HG03175 (cell line): ENCODE measurements at regions not wholly inside any gene's neighbourhood (a gene's known extent, or its start where the extent isn't known, plus 50 kb on each side); places are given as distances from the start of the nearest gene placed in this dataset.
"Not testable (repeated sequence)": the region's sequence is repeated elsewhere in the genome, so short reads cannot be mapped to it uniquely, and the experiment has no call there.

Experiments
- ATAC-seq: cut with Tn5 transposase; IDR thresholded peaks from one replicate; pipeline ENCODE4 v1.9.1; 2021; ENCODE audit warnings: mild to moderate bottlenecking, moderate library complexity; ENCODE audit not compliant: unreplicated experiment

DNA sequence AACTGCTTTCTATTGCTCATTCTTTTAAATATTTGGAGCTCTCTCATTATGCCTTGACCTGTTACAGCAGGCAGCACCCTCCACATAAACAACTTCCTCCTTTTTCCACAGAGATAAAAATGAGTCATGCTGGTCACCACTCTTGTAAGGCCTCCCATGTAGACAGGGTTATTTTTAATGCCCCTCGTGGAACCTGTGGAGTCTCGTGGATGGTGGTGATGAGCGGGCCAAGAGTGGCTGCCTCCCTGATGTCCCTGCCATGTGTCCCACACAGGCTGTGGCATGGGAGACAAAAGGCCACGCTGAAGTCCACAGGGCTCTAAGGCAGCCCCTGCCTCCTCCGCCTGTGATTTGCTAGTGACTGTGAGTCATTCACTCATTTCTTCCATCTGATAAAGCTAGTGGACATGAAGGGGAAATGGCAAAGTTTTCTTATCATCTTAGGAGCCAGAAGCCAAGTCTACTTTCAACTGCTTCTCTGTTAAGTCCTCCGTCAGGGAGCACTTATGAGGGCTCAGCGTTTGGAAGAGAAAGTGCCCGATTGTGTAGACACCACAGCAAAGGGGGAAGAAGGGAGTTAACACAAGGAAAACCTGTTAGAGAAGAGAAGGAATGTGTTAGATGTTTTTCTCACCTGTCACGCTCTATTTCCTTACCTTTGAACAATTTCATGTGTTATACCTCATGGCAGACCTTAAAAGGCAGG lies 121.6 kb upstream of the FAT1 start:
- ATAC-seq: no peak

DNA sequence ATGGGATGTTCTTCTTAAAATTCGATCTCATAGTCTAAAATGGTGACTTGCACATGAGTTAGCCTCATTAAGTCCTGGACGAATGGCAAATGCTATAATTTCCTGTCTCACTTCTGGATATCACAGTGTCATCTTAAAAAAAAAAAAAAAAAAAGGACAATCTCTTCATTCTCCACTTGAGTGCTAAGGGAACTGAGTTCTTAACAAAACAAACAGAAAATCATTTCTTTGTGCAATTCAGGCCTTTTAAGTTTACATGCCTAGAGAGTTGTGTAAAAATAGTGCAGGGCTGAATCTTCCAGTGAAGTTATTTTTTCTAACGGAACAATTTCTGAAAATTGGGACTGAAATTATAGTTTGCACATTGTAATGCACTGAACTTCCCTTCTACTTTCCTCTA lies 122.8 kb upstream of the FAT1 start:
- no peak for ATAC-seq

DNA sequence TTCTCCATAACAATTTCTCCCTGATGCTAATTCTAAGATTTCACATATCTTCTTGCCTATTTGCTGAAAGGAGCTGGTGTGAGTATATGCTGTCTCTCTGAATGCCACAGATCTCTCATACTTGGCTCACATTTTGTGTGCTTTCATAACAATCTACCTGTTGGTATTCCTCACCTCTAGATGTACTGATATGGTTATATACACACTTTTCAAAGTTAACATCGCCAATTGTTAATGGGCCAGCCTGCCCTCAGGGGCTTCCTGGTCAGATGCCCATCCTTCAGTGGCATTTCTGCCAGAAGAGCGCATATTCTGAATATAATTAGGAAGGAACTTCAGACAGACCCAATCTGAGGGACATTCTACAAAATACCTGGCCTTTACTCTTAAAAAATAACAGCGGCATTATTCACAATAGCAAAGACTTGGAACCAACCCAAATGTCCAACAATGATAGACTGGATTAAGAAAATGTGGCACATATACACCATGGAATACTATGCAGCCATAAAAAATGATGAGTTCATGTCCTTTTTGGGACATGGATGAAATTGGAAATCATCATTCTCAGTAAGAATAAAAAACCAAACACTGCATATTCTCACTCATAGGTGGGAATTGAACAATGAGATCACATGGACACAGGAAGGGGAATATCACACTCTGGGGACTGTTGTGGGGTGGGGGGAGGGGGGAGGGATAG lies 123.9 kb upstream of the FAT1 start:
- ATAC-seq: not testable (repeated sequence)

DNA sequence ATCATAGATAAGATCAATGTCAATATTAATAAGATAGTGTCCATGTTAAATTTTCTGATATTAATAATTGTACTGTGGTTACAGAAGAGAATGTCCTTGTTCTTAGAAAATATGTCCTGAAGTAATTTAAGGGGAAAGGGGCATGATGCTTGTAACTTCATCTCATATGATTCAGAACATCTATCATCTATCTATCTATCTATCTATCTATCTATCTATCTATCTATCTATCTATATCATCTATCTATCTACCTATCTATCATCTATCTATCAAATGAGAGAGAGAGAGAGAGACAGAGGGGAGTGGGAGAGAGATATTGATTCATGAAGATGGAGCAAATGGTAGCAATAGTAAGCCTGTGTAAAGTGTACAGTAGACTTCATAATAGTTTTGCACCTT lies 124.8 kb upstream of the FAT1 start:
- no peak for ATAC-seq

DNA sequence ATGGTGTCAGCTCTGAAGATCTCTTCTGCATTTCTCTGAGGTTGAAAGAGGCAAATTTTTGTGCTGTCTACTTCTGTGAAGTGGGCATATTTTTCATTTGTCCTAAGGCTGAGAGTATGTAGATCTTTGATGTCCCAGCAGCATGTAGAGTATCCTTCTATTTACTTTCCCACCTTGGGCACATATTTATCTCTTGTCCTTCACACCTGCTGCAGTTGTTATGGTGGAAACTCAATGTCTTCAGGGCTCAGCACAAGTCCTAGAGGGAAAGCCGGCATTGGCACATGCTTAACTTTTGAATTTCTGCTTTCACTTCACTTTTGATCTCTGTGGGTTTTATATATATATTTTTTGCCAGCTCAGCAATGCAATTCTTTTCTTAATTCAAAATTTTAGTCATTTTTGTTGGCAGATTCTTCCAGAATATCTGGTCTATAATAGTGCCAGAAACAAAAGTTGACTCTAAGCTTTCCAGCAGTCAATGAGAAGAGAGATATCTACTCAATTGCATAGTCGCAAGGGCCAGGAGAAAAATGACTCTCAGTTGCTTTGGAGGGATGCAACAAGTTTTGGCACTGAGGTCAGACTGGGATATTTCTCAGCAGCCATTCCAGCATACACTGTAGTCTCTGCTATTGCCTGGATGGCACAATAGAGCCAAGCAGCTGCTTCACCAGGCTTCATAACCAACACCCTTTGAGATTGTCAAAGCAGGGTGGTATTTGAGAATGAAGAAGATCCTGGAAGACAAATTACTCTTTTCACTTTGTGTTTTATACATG lies 127.8 kb upstream of the FAT1 start:
- no peak for ATAC-seq

DNA sequence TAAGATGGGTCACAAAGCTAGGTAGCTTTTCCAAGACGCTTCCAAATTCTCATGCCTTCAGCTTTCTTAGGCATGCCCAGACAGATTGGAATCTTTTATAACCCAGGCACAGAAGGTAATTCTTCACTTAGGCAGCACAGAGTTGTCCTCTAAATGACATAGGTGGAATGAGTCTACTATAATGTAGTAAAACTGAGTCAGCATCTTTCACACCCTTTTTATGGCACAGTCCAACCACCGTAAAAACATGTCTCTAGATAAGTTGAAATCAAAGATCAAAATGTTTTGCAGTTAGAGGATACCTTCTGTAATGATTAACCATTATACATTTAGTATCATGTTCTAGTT lies 128.4 kb upstream of the FAT1 start:
- ATAC-seq: no peak

DNA sequence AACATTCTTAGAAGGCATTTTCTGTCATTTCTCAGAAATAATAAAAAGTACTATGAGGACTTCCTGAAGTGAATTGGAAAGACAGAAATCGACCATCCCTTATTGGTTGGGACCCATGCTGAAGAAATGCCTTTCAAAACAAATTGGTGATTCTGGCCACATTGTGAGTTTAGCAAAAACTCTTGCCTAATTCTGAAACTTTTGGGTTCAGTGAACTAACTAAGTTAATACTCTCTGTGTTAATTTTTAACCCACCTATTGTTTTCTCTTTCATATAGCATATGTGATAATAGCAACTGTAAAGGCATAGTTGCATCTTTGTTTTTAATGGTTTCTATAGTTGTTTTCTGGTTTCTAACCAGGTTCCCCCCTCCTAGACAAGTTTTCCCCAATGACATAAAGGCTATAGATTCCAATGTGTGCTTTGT lies 129.3 kb upstream of the FAT1 start:
- ATAC-seq: peak; percentile 90

DNA sequence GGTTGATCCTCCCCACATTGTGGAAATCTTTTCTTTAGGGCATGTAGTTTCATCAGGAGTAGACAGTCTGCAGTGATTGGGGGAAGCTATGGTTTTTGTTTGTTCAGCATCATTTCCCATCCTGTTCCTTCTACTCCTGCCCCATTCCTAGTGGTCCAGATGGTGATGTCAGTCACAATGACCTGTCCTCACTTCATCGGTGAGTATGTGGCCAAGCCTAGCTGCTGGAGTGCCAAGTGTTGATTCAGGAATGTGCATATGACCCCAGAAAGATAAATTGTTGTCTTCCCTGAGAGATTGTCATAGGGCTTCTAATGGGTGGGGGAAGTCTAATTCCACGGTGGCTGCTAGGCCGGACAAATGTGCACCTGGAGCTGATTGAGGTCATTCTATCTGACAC lies 130.6 kb upstream of the FAT1 start:
- no peak for ATAC-seq

DNA sequence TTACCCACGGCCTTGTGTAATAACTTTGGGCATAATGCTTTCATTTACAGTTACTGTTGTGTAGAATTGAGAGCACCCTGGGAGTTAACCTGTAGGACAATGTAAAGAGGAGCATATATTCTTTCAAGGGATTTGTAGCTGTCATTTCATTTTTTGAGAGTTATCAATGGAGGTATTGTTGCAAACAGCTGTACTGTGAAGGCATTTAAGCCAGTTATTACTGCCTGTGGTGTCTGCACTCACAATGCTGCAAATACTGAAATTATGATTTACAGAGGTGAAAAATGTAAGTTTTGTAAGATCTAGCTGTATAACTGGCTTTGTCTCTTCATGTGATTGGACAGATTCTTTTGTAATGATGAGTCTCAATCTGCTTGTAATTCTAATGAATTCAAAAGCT lies 131.5 kb upstream of the FAT1 start:
- ATAC-seq: no peak

DNA sequence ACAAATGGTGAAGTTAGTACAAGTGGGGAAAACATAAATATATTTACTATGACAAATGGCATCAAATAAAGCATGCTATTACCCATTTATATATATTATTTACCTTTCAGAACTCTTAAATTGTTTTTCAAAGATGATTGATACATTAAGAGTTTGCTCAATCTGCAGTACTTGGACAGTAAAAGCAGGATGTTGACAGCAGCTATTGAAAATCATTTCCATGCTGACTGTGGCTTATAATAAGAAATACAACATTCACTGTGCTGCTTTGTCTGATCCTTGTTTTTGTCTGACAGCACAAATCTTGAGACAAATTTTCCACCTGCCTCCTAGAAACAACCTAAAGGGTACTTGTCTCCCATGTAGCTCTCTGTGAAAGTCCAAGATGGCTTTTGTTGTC lies 134.1 kb upstream of the FAT1 start:
- no peak for ATAC-seq

DNA sequence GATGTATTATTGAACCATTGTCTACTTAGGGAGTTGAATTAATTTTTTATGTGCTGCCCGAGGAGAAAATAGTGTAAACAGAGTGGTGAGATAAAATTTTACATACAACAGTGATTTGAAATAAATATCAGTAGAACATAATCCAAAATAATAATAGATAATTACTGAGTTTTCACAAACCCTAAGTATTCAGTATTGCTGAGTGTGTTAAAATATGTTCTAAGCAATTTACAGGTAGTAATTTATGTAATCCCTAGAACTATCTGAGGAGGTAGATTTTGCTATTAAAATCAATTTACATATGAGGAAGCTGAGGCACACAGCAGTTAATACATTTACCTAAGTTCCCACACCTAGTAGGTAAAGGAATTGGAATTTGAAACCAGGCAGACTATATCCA lies 134.7 kb upstream of the FAT1 start:
- ATAC-seq: no peak

DNA sequence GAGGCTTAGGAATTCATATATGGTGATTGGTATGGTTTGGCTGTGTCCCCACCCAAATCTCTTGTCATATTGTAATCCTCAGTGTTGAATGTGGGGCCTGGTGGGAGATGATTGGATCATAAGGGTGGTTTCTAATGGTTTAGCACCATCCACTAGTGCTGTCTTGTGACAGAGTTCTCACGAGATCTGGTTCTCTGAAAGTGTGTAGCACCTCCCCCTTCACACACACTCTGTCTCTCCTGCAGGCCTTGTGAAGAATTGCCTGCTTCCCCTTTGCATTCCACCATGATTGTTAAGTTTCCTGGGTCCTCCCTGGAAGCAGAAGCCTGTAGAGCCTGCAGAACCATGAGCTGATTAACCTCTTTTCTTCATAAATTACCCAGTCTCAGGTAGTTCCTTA lies 135.8 kb upstream of the FAT1 start:
- no peak for ATAC-seq

DNA sequence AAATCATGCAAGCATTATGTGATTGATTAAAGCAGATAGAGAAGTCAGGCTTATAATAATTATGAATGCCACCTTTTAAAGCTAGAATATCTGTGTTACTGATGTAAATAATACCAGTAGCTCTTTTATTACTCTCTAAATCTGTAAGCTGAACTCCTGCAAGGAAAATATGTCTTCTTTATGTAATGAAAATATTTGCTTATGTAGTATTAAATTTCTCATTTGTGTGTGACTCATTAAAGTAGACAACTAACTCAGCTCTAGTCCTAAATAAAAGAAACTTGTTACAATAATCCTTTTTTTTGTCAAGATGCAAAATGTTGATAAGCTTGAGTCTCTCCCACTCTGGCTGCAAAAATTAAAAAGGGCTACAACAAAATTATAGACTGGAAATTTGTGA lies 137.7 kb upstream of the FAT1 start:
- ATAC-seq: no peak

DNA sequence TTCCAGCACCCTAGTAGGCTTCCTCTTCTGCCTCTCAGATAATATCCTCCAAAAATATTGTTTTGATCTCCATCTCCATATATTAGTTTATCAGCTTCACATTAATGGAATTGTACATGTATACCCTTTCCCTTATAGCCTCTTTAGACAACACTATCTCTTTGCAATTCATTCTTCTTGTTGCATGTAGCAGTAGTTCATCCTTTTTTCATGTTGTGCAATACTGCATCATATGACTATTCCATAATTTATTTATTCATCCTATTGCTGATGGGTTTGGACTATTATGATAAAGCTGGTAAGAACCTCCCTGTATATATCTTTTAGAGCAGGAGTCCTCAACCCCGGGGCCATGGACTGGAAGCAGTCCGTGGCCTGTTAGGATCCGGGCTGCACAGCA lies 148.2 kb upstream of the FAT1 start:
- ATAC-seq: no peak

DNA sequence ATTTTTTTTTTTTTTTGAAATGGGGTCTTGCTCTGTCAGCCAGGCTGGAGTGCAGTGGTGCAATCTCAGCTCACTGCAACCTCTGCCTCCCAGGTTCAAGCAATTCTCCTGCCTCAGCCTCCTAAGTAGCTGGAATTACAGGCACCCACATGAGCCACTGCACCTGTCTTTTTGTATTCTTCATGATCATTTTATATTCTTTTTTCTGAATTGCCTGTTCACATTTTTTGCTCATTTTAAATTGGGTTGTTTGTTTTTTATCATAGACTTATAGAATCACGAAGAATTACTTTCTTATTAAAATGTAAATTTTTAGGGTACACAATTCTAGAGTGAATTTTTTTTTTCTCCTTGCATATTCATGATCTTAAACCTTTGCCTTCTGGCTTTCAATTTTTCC lies 149.4 kb upstream of the FAT1 start:
- not testable (repeated sequence) for ATAC-seq

DNA sequence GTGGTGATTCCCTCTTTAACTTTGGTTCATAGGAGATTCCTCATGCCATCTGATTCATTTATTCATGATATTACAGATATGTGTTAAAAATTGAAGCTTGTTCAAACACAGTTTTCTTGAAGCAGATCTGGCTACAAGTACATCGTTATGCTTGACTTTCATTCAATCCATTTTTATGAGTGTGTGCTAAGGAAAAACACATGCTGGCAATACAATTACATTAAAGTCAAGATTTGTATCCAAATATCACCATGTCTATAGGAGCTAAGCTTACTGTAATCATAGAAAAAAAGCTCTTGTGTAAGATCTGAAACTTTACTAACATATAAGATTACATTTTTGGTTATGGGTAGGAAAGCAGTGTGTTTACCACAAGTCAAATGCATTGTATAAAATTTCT lies 151.8 kb upstream of the FAT1 start:
- ATAC-seq: no peak

DNA sequence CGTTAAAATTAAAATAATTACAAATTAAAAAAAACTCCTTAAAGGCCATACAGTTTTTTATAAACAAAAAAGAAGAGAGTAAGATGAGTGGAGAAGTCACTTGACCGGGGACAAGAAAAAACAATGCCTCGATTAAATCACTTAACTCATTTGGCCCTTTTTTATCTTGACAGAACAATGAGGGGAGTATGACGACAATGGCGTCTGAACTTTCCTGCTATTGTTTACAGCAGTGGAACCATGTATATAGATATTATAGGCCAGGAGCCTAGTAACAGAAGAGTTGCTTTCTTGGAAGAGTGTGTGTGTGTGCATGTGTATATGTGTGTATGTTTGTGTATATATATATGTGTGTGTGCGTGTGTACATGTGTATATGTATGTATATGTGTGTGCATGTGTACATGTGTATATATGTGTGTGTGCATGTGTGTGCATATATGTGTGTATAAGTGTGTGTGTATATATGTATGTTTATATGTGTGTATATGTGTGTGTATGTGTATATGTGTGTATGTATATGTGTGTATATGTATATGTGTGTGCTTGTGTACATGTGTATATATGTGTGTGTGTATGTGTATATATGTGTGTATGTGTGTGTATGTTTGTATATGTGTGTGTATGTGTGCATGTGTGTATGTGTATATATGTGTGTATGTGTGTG lies 153.4 kb upstream of the FAT1 start:
- no peak for ATAC-seq

DNA sequence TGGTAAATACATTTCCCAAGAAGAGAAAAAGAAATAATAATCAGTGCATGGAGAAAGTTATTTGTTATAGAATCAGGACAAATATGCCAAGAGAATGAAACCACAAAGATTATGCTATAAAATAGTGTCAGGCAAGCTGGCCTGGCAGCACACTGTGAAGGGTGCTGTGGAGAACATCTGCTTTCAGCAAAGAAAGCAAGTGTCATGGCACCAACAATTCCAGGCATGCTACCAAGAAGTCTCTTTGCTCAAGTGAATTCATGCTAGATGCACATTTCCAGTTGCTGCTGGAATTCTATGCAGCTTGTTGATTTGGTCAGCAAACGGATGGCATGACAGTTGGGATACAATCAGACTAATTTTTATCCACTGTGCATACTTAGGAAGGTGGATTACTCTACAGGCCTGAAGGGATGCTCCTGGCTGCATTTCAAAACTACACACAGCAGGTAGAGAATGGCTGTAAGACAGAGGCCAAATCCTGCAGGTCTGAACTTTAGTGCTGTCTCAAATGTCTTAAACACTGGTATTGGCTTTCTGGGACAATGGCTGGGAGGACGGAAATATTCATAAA lies 154.6 kb upstream of the FAT1 start:
- no peak for ATAC-seq

DNA sequence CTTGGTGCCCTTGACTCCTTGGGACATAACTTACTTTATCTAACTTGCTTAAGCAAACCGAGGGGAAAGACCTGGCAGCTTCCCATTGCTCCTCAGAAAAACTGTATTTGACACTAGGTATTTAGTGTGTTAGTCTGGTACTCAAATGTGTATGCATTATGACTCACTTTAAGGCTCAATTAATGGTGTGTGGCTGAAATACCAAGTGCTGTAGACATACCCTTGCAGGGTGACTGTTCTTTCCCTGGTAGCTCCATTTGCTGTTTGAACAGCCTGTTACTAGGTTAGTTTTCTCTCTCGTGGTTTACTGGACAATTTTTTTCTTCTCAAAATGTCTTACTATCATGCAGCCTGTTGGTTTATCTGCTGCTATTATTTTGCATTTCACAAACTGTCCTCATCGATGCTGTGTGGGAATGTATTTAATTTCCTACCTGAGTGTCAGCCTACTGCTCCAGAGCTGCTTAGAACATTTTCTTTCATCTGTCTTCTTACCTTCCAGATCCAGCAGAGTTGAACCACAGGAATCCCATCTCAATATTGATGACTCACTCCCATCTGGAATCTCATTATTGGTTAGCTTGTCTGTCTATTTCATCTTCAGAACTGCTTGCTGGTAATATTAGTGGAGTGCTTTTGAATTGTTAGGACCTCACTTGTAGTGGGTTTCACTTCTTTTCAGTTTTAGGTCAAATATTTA lies 158.0 kb upstream of the FAT1 start:
- ATAC-seq: no peak

DNA sequence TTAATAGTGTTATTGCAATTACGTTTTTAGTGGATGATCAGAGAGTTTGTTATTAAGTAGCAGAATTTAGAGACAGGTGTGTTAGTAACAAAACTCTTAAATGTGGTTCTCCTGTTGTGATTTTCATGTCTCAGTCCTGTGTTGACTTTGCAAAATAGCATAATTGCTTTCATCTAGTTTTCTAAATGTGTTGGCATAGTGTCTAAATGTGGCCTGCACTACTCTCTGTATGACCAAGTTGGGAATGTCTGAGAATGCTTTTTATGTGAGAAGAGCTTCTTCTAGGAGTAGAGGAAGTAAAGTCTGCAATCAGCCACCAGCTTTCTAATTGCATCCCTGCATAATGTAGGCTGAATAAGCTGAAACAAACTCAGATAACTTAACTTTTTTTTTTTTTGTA lies 158.6 kb upstream of the FAT1 start:
- no peak for ATAC-seq

DNA sequence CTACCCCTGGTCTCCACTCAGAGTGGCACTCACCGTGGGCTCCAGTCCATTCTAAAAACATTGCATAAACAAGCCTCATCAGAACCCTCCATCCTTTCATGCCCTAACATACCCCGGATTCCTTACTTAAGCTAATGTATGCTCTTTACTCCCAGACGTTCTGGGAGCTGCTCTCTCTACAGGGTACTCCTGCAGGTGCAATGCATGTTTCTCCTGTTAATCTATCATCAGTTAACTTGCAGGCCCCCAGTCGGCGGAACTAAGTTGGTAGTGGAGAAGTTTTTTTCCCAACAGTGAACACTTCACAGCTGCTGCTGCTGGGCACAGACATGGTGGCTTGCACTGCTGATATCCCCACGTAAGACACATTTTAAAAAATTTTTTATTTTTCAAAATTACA lies 161.6 kb upstream of the FAT1 start:
- ATAC-seq: no peak
